ENCODE measurements at regions not wholly inside any gene's neighbourhood (a gene's known extent, or its start where the extent isn't known, plus 50 kb on each side); places are given as distances from the start of the nearest gene placed in this dataset.

GRCh38 chr2:120455390-120455789 lies 109.5 kb downstream of the INHBB start:
- no peak for DNase-seq (ENCODE audit: low spot score)

GRCh38 chr2:120456867-120457266 lies 110.9 kb downstream of the INHBB start:
- DNase-seq (ENCODE audit: low spot score) = no peak

GRCh38 chr2:120460511-120460910 lies 114.6 kb downstream of the INHBB start:
- DNase-seq (ENCODE audit: low spot score) = no peak

DNA sequence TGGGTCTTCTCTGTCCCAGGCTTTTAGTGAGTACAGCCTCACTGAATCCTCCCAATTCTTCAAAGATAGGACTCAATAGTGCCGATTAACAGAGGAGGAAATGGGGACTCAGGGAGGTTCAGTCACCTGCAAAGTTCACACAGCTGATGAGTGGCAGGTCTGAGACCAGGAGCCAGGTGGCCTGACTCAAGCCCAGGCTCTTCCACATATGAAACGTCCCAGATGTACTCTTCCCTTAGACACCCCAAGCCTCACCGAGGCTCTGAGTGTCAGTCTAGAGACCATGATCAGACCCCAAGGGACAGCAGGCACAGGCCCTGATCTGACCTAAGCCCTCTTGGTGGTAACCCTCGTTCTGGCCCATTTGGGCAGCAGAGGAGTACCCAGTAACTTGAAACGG lies 115.2 kb downstream of the INHBB start:
- no peak for DNase-seq (ENCODE audit: low spot score)

- no peak for DNase-seq (ENCODE audit: low spot score)
Measured at GRCh38 chr2:120461546-120462537, 115.9 kb downstream of the INHBB start.

- no peak for DNase-seq (ENCODE audit: low spot score)
Measured at GRCh38 chr2:120463527-120463926, 117.6 kb downstream of the INHBB start.

- DNase-seq (ENCODE audit: low spot score) = no peak
Measured at GRCh38 chr2:120463996-120464395, 118.1 kb downstream of the INHBB start.

- no peak for DNase-seq (ENCODE audit: low spot score)
Measured at GRCh38 chr2:120464448-120464931, 118.6 kb downstream of the INHBB start.

- DNase-seq (ENCODE audit: low spot score) = no peak
Measured at GRCh38 chr2:120465012-120465700, 119.2 kb downstream of the INHBB start.

DNA sequence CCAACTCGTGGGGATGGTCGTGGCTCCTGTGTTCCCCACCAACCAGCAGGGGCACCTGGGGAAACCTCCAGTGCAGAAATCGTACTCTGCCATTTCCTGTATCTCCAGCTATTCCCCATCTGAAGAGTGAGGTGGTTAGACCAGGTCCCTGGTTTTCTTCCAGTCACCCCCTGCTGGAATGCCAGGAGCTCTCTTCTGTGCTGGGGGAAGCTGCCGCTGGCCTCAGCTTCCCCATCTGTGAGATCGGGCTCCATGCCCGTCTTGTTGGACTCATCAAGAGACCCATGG lies 119.7 kb downstream of the INHBB start:
- no peak for DNase-seq (ENCODE audit: low spot score)

DNA sequence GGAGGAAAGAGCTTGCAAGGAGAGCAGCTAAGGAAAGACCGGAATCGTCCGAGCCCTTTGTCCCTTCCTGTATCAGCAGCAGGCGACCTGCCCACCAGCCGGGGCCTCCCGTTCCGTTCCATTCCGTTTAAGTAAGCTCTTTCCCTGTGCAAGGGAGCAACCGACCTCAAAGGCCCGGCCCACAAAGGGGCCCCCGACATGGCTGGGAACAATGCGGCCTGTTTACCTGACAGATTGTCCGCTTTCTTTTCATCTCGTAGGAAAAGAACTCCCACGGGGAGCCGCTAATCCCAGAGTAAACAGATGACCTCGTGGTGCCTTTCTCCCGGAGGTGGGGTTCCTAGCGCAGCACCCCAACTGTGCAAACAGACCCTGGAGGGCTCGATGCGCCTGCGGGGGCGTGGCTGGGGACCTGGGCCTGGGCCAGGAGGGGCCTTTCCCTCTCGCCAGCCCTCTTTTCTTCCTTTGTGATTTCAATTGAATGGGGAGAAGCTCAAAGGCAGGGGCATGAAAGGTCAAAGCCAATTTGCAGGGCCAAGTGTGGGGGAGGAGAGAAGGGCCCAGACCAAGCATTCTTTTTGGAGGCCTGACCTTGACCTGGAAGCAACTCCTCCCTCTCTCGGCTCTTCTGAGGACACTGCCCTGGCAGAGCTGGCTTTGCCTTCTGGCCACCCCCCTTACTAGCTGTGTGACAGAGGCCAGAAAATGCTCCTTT lies 120.2 kb downstream of the INHBB start:
- DNase-seq (ENCODE audit: low spot score) = no peak

- DNase-seq (ENCODE audit: low spot score) = no peak
Measured at GRCh38 chr2:120466704-120467054, 120.7 kb downstream of the INHBB start.

DNA sequence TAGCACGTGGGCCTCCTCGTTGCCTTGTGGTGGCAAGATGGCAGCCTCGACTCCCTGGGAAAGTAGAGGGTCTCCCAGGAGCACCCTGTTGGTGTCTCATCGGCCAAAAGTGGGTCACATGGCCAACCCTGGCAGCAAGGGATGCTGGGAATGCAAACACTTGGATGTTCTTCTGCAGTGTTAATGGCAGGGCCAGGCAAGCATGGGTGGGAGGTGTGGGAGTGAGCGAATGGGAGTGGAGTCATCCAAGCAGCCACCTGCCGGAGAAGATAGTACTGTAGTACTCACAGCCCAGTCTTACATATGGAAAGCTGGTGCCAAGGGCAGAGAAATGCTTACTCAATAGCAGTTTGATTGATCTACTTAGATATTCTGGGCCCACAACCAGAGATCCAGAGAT lies 122.2 kb downstream of the INHBB start:
- no peak for DNase-seq (ENCODE audit: low spot score)

DNA sequence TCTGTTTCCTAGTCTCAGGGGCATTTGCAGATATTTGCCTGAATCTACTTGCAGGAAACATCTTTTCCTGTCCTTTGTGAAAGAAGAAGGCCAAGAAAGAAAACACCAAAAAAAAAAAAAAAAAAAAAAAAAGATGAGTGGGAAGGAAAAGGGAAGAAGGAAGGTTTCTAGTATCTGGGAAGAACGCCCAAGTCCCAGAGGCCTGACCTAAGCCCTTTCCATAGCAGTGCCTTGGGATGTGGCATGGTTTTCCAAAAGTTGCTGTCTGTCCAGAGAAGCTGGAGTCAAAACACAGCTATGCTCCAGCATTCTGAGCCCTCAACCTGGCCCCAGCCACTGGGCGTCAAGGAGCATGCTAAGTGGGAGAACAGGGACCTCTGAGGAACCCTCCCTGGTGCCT lies 123.5 kb downstream of the INHBB start:
- DNase-seq (ENCODE audit: low spot score) = no peak

GRCh38 chr2:120470041-120470965 lies 124.4 kb downstream of the INHBB start:
- no peak for DNase-seq (ENCODE audit: low spot score)

- no peak for DNase-seq (ENCODE audit: low spot score)
Measured at GRCh38 chr2:120471166-120471565, 125.2 kb downstream of the INHBB start.

DNA sequence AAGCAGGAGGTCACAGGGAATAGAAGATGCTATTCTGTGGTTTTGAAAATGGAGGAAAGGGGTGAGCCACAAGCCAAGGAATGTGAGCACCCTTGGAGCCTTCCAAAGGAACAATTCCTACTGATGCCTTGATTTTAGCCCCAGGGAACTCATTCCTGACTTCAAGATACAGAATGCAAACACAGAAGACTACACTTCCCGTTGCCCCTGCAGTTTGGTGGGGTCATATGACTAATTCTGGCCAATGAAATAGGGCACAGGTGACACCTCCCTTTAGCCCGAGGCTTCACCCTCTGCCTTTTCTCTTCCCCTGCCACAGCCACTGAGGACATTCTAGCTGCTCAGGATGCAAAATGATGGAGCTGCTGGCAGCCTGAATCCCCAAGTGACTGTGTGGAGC lies 126.1 kb downstream of the INHBB start:
- no peak for DNase-seq (ENCODE audit: low spot score)

- DNase-seq (ENCODE audit: low spot score) = no peak
Measured at GRCh38 chr2:120472891-120473309, 127.0 kb downstream of the INHBB start.

DNA sequence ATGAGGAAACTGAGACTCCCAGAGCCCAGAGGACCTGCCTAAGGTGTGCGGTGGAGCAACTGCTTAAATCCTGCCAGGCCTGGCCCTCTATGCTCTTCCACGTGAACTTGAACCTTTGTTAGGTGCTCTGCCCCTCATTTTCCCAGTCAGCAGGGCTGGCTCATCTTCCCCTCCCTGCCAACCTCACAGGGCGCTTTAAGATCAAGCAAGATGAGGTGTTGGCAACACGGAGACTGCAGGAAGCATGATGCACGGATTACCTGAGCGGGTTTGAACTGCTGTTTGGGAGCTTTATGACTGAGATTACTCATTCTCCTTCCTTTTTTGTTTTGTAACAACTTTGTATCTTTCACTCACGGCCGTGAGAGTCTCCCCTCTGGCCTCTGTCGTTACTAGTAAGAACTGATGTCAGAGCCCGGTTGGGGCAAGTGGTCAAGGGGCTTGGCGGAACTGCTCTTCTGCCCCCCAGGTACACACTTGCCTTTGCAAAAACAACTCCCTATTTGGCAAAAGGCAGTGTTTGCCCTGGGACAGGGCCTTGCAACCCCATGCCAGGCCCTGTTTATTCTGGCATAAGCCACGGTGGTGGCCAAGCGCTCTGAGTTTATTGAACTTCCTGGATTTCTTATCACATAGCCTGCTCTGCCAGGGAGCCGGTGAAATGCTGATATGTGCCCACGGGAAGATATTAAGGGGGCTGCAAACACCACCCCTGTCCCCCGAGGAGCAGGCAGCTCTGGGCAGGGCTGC lies 127.8 kb downstream of the INHBB start:
- DNase-seq (ENCODE audit: low spot score) = no peak

DNA sequence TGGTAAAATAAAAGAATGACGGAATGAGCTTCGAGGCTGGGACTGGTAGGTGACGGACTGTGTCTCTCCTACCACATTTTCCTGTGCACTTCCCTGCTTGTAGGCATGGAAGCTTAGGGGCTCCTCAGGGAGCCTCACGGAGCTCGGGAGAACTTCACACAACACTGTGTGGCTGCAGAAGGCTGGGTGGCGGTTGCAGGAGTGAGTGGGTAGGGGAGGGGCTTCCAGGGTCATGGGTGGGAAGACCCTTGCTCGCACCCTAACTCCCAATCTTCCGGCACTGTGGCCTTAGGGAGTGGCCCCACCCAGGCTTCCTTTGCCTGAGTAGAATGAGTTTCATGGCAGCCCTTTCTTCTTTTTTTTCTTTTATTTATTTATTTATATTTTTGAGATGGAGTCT lies 128.6 kb downstream of the INHBB start:
- DNase-seq (ENCODE audit: low spot score) = no peak

DNA sequence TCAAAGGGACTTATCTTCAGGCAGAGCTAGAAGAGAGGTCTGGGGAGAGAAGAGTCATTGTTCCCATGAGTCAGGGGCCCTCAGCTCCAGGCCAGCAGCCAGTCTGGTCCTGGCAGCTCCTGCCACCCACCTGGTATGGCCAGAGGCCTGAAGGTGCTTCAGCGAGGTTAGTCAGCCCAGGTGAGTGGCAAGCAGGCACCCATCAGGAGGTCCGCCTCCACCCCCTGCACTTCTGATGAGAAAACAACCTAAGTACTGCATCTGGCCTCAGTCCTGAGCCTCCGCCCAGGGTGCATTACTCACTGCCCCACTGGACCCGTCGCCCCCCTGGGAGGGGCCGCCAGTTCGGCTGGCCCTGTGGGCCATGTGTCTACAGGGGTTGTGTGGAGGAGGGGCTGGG lies 130.2 kb downstream of the INHBB start:
- DNase-seq (ENCODE audit: low spot score) = no peak

Data from cerebellar cortex (tissue), 1 donor.